Hepatocyte (in vitro differentiated cells): ENCODE measurements at regions not wholly inside any gene's neighbourhood (a gene's known extent, or its start where the extent isn't known, plus 50 kb on each side); places are given as distances from the start of the nearest gene placed in this dataset.

Source experiments
- DNase-seq: peaks from one replicate; pipeline ENCODE4 v3.0.0-alpha.2; 2016; ENCODE audit warnings: low spot score
- H2AFZ ChIP-seq: fragments of 200-600 bp; sonication (generic); 2 replicates; pipeline ENCODE4 v1.6.0; 2016; ENCODE audit warnings: antibody characterized with exemption, mild to moderate bottlenecking
- H3K27ac ChIP-seq: fragments of 200-600 bp; sonication (generic); 2 replicates; pipeline ENCODE4 v1.5.1; 2016; ENCODE audit warnings: mild to moderate bottlenecking
- H3K27me3 ChIP-seq: fragments of 200-600 bp; sonication (generic); 2 replicates; pipeline ENCODE4 v1.6.1; 2016
- H3K36me3 ChIP-seq: fragments of 200-600 bp; sonication (generic); replicated peaks from 2 replicates; pipeline ENCODE4 v1.5.1; 2016; ENCODE audit warnings: low read depth; ENCODE audit not compliant: insufficient read depth
- H3K4me1 ChIP-seq: fragments of 200-600 bp; sonication (generic); 2 replicates; pipeline ENCODE4 v1.5.1; 2016; ENCODE audit warnings: mild to moderate bottlenecking, moderate library complexity; ENCODE audit not compliant: insufficient read depth
- H3K4me2 ChIP-seq: fragments of 200-600 bp; sonication (generic); 2 replicates; pipeline ENCODE4 v1.6.0; 2016
- H3K4me3 ChIP-seq: fragments of 200-600 bp; sonication (generic); 2 replicates; pipeline ENCODE4 v1.5.1; 2016; ENCODE audit warnings: mild to moderate bottlenecking
- H3K79me2 ChIP-seq: fragments of 200-600 bp; sonication (generic); 2 replicates; pipeline ENCODE4 v1.6.0; 2017; ENCODE audit warnings: mild to moderate bottlenecking
- H3K9me2 ChIP-seq: fragments of 200-600 bp; sonication (generic); replicated peaks from 2 replicates; pipeline ENCODE4 v1.6.0; 2017; ENCODE audit warnings: mild to moderate bottlenecking; ENCODE audit not compliant: insufficient read depth
- H3K9me3 ChIP-seq: fragments of 200-600 bp; sonication (generic); 2 replicates; pipeline ENCODE4 v1.5.1; 2016; ENCODE audit warnings: low read depth, mild to moderate bottlenecking
- H4K20me1 ChIP-seq: fragments of 200-600 bp; sonication (generic); 2 replicates; pipeline ENCODE4 v1.6.0; 2016; ENCODE audit warnings: mild to moderate bottlenecking; ENCODE audit not compliant: insufficient read depth, poor library complexity, severe bottlenecking
- CTCF ChIP-seq: fragments of 200-600 bp; sonication (generic); IDR thresholded peaks from 2 replicates; pipeline ENCODE4 v1.5.1; 2016; ENCODE audit warnings: antibody characterized with exemption, mild to moderate bottlenecking; ENCODE audit not compliant: poor library complexity
- EZH2 ChIP-seq: fragments of 200-600 bp; sonication (generic); IDR thresholded peaks from 2 replicates; pipeline ENCODE4 v1.6.1; 2016; ENCODE audit warnings: antibody characterized with exemption, mild to moderate bottlenecking, borderline replicate concordance
- EZH2phosphoT487 ChIP-seq: fragments of 200-600 bp; sonication (generic); IDR thresholded peaks from one replicate; pipeline ENCODE4 v1.6.1; 2018; ENCODE audit warnings: antibody characterized with exemption, mild to moderate bottlenecking, low read depth, moderate library complexity; ENCODE audit not compliant: unreplicated experiment, severe bottlenecking
- WGBS: methylation state at CpG from one replicate; pipeline ENCODE4 v1.1.6; 2016; ENCODE audit warnings: low lambda C conversion rate; ENCODE audit errors: missing lambda C conversion rate; 5-methylcytosine and 5-hydroxymethylcytosine counted together

GRCh38 chr11:22076271-22076930 lies 116.5 kb upstream of the ANO5 start:
- H3K9me2 ChIP-seq, result no peaks in the 10 kb centered on the region
- no peak overlapping the region for H3K27ac ChIP-seq
- no peaks in the 10 kb centered on the region for H3K27me3 ChIP-seq
- no peak overlapping the region for H3K4me2 ChIP-seq
- no peaks in the 10 kb centered on the region for H3K36me3 ChIP-seq
- no peak overlapping the region for H3K4me3 ChIP-seq
- no peaks in the 10 kb centered on the region for H3K9me3 ChIP-seq
- no peaks in the 10 kb centered on the region for H3K79me2 ChIP-seq
- no peak overlapping the region for H2AFZ ChIP-seq
- 72% methylated on average over 5 of the region's 5 CpGs for WGBS
- TF ChIP-seq CTCF (no peak), EZH2 (no peak), EZH2phosphoT487 (no peak)
- H3K4me1 ChIP-seq, result no peaks in the 10 kb centered on the region
- no peaks in the 10 kb centered on the region for H4K20me1 ChIP-seq
- DNase-seq, result no peak

GRCh38 chr11:22078063-22078462 lies 114.8 kb upstream of the ANO5 start:
- no peak for DNase-seq
- Histone ChIP-seq H3K79me2 (no peaks in the 10 kb centered on the region), H3K4me3 (no peak overlapping the region), H3K27ac (no peak overlapping the region), H3K4me2 (no peak overlapping the region), H2AFZ (no peak overlapping the region), H3K9me3 (no peaks in the 10 kb centered on the region), H3K4me1 (no peaks in the 10 kb centered on the region), H4K20me1 (no peaks in the 10 kb centered on the region), H3K9me2 (no peaks in the 10 kb centered on the region), H3K36me3 (no peaks in the 10 kb centered on the region), H3K27me3 (no peaks in the 10 kb centered on the region)
- 73% methylated on average over 3 of the region's 3 CpGs for WGBS
- TF ChIP-seq CTCF (no peak), EZH2phosphoT487 (no peak), EZH2 (no peak)

- no peaks in the 10 kb centered on the region for H4K20me1 ChIP-seq
- H3K4me3 ChIP-seq, result no peak overlapping the region
- no peaks in the 10 kb centered on the region for H3K36me3 ChIP-seq
- no peak overlapping the region for H3K27ac ChIP-seq
- peak overlapping the region; percentile 13 for H3K4me2 ChIP-seq
- H3K79me2 ChIP-seq, result no peaks in the 10 kb centered on the region
- H2AFZ ChIP-seq, result no peak overlapping the region
- no peaks in the 10 kb centered on the region for H3K4me1 ChIP-seq
- H3K27me3 ChIP-seq, result no peaks in the 10 kb centered on the region
- 38% methylated on average over 1 of the region's 1 CpG for whole genome bisulfite sequencing
- TF ChIP-seq CTCF (no peak), EZH2phosphoT487 (no peak)
- H3K9me3 ChIP-seq, result no peaks in the 10 kb centered on the region
- H3K9me2 ChIP-seq, result no peaks in the 10 kb centered on the region
- peak; percentile 5 for DNase-seq
These were observed 113.6 kb upstream of the ANO5 start for GRCh38 chr11:22079133-22079872.
